Fibroblast of lung (primary cell): ENCODE measurements at regions not wholly inside any gene's neighbourhood (a gene's known extent, or its start where the extent isn't known, plus 50 kb on each side); places are given as distances from the start of the nearest gene placed in this dataset.

Experiments
- DNase-seq, 2 donors: peaks; one replicate each; pipeline versions ENCODE4 v3.0.0 to v3.0.0-alpha.2; 2010; ENCODE audit warnings: low read depth in 2 of 2
- H2AFZ ChIP-seq: 2 replicates; pipeline ENCODE4 v1.5.1; 2012; ENCODE audit warnings: low read length, control low read depth, inconsistent platforms
- H3K27ac ChIP-seq: 2 replicates; pipeline ENCODE4 v1.5.1; 2011; ENCODE audit warnings: low read length, control low read depth; ENCODE audit not compliant: insufficient read depth
- H3K27me3 ChIP-seq: 2 replicates; pipeline ENCODE4 v1.5.1; 2011; ENCODE audit warnings: mild to moderate bottlenecking, low read length; ENCODE audit not compliant: control insufficient read depth, insufficient read depth
- H3K36me3 ChIP-seq: 2 replicates; pipeline ENCODE4 v1.5.1; 2011; ENCODE audit warnings: low read length; ENCODE audit not compliant: control insufficient read depth, insufficient read depth
- H3K4me1 ChIP-seq: 2 replicates; pipeline ENCODE4 v1.5.1; 2011; ENCODE audit warnings: low read length; ENCODE audit not compliant: control insufficient read depth, insufficient read depth; ENCODE audit errors: extremely low read depth
- H3K4me2 ChIP-seq: 2 replicates; pipeline ENCODE4 v1.5.1; 2011; ENCODE audit warnings: low read length, control low read depth; ENCODE audit not compliant: insufficient read depth; ENCODE audit errors: extremely low read depth
- H3K4me3 ChIP-seq, 4 experiments: fragments of 200-600 bp in 1 of 4; sonication (generic) in 1 of 4; replicated peaks in 1 of 4; 2 replicates each; pipeline ENCODE4 v1.5.1; 2011 to 2016; ENCODE audit warnings: low read length in 4 of 4, low read depth in 3 of 4, mild to moderate bottlenecking in 3 of 4, control low read depth in 2 of 4, inconsistent platforms in 1 of 4, mixed read lengths in 1 of 4; ENCODE audit not compliant: insufficient read depth in 1 of 4; ENCODE audit errors: control extremely low read depth in 1 of 4
- H3K79me2 ChIP-seq: 2 replicates; pipeline ENCODE4 v1.5.1; 2012; ENCODE audit warnings: mild to moderate bottlenecking, low read length, inconsistent platforms; ENCODE audit not compliant: control insufficient read depth, insufficient read depth
- H3K9ac ChIP-seq: 2 replicates; pipeline ENCODE4 v1.5.1; 2011; ENCODE audit warnings: mild to moderate bottlenecking, low read length, control low read depth; ENCODE audit not compliant: insufficient read depth
- H3K9me3 ChIP-seq: 2 replicates; pipeline ENCODE4 v1.5.1; 2012; ENCODE audit warnings: low read depth, low read length; ENCODE audit not compliant: control insufficient read depth, insufficient read depth
- H4K20me1 ChIP-seq: 2 replicates; pipeline ENCODE4 v1.5.1; 2011; ENCODE audit warnings: low read length; ENCODE audit not compliant: control insufficient read depth, insufficient read depth; ENCODE audit errors: extremely low read depth
- EZH2 ChIP-seq: IDR thresholded peaks from 2 replicates; pipeline ENCODE4 v1.5.1; 2012; ENCODE audit warnings: low read length, control low read depth, mild to moderate bottlenecking; ENCODE audit errors: missing control alignments
- TF ChIP-seq, protein P1 (sequence below), 2 donors: IDR thresholded peaks in 1 of 2; conservative IDR thresholded peaks in 1 of 2; 1 replicate in 1 of 2; 2 replicates in 1 of 2; pipeline ENCODE4 v1.5.1; 2011 to 2012; ENCODE audit warnings: low read length in 2 of 2, control low read depth in 1 of 2, inconsistent platforms in 1 of 2, low read depth in 1 of 2, mild to moderate bottlenecking in 1 of 2

DNA sequence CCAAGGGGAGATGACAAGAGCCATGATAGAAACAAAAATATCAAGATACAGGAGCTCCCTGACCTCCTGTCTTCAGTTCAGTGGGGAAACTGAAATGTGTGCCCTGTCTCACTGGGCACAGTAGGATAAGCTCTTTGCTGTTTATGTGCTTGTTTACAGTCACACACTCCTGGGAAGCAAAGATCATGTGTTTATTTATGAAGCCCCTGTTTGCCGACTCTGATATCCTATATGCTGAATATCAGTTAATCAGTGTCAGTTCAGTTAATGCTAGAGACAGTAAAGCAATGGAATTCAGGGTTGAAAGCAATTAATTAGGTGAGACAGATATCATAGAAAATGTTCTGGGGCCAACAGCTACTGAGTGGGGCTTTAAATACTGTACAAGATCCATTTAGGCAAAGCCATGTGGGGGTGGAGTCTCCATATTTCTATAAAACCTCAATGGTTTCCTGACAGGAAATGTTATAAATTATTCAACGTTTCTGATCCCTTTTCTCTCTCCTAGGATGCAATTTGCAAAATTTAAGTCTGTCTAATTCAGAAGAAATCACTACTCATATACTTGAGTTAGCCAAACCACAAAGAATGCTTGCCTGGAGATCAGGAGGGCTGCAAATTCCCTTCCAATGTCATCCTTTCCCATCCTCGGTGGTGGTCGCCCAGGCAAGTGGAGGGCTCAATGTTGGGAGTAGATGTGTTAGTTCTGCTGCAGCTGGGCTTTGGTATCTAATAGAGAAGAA, 551.3 kb downstream of the CMPK2 start:
- TF ChIP-seq EZH2 = no peak
- TF ChIP-seq, protein P1, sequence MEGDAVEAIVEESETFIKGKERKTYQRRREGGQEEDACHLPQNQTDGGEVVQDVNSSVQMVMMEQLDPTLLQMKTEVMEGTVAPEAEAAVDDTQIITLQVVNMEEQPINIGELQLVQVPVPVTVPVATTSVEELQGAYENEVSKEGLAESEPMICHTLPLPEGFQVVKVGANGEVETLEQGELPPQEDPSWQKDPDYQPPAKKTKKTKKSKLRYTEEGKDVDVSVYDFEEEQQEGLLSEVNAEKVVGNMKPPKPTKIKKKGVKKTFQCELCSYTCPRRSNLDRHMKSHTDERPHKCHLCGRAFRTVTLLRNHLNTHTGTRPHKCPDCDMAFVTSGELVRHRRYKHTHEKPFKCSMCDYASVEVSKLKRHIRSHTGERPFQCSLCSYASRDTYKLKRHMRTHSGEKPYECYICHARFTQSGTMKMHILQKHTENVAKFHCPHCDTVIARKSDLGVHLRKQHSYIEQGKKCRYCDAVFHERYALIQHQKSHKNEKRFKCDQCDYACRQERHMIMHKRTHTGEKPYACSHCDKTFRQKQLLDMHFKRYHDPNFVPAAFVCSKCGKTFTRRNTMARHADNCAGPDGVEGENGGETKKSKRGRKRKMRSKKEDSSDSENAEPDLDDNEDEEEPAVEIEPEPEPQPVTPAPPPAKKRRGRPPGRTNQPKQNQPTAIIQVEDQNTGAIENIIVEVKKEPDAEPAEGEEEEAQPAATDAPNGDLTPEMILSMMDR (conservative IDR thresholded peaks at IDR 0.05 in 1 of 2, IDR thresholded peaks at IDR 0.05 in 1 of 2; ENCODE audit: low read depth in 1 of 2, low read length in 2 of 2) = no peak
- H3K79me2 ChIP-seq = no peaks in the 10 kb centered on the region
- H3K4me1 ChIP-seq = no peaks in the 10 kb centered on the region
- H3K9me3 ChIP-seq = no peaks in the 10 kb centered on the region
- H3K9ac ChIP-seq = no peak overlapping the region
- no peaks in the 10 kb centered on the region for H4K20me1 ChIP-seq
- H3K27me3 ChIP-seq = no peaks in the 10 kb centered on the region
- H3K27ac ChIP-seq = no peak overlapping the region
- no peaks in the 10 kb centered on the region for H3K36me3 ChIP-seq
- no peak overlapping the region for H3K4me2 ChIP-seq
- no peak overlapping the region for H3K4me3 ChIP-seq
- DNase-seq = peak in 1 of 2 donors; percentile 36
- H2AFZ ChIP-seq = no peak overlapping the region

DNA sequence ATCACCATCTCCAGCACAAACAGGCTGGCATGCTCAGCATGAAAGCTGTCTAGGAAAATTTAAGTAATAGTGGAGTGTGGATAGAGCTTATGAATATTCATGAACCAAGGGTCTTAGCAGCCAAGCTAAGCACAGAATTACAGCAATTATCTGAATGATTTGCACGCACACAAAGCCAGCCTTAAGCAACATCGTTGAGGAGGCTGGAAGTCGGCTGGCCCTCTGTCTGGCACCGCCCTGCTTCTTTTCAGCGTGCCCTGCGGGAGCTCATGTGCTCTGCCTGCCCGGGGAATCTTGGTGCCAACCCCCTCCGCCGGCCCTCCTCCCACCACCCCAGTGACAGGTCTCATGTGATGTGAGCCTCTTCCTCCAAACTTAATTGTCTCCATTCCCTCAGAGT, 540.1 kb downstream of the CMPK2 start:
- TF ChIP-seq, protein P1 (conservative IDR thresholded peaks at IDR 0.05 in 1 of 2, IDR thresholded peaks at IDR 0.05 in 1 of 2; ENCODE audit: low read depth in 1 of 2, low read length in 2 of 2) = no peak
- TF ChIP-seq EZH2 = no peak
- Histone ChIP-seq H2AFZ (no peak overlapping the region), H3K36me3 (no peaks in the 10 kb centered on the region), H3K4me1 (no peaks in the 10 kb centered on the region), H3K9ac (no peak overlapping the region), H3K27ac (no peak overlapping the region), H4K20me1 (no peaks in the 10 kb centered on the region), H3K4me3 (no peak overlapping the region), H3K79me2 (no peaks in the 10 kb centered on the region), H3K9me3 (no peaks in the 10 kb centered on the region), H3K4me2 (no peak overlapping the region), H3K27me3 (no peaks in the 10 kb centered on the region)
- DNase-seq = no peak

DNA sequence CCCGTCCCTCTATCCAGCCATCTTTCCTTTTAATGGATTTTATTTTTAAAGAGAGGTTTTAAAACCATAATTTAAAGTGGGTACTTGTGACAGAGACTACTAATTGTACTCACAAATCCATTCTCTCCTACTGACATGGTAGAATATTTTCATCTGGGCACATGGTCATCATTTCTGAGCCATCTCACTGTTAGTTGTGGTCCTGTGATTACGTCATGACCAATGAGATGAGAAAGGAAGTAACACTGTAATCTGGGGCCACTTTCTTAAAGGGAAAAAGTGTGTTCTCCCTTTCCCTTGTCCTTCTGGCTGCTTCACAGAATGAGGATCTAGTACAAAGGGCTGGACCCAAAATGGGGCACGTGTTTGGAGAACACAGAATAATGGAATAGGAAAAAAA, 538.7 kb downstream of the CMPK2 start:
- Histone ChIP-seq H3K27ac (no peak overlapping the region), H4K20me1 (no peaks in the 10 kb centered on the region), H3K79me2 (no peaks in the 10 kb centered on the region), H3K4me1 (no peaks in the 10 kb centered on the region), H3K4me2 (no peak overlapping the region), H3K27me3 (no peaks in the 10 kb centered on the region), H2AFZ (no peak overlapping the region), H3K36me3 (no peaks in the 10 kb centered on the region), H3K4me3 (no peak overlapping the region), H3K9ac (no peak overlapping the region), H3K9me3 (no peaks in the 10 kb centered on the region)
- TF ChIP-seq EZH2 = no peak
- TF ChIP-seq, protein P1 (conservative IDR thresholded peaks at IDR 0.05 in 1 of 2, IDR thresholded peaks at IDR 0.05 in 1 of 2; ENCODE audit: low read depth in 1 of 2, low read length in 2 of 2) = no peak
- no peak for DNase-seq
